Adrenal gland (tissue), 5 donors: ENCODE measurements at regions not wholly inside any gene's neighbourhood (a gene's known extent, or its start where the extent isn't known, plus 50 kb on each side); places are given as distances from the start of the nearest gene placed in this dataset.

Source experiments
- POLR2A ChIP-seq, 2 donors: fragments of 450-650 bp; IDR thresholded peaks; one replicate each; pipeline ENCODE4 v1.6.1; 2017; ENCODE audit warnings: antibody characterized with exemption in 2 of 2, mild to moderate bottlenecking in 2 of 2, moderate library complexity in 1 of 2
- TF ChIP-seq, protein P1 (sequence below), 6 experiments: fragments of 450-650 bp in 4 of 6; fragments of 200-600 bp in 2 of 6; sonication (generic) in 1 of 6; IDR thresholded peaks; 1 replicate in 5 of 6; 2 replicates in 1 of 6; pipeline versions ENCODE4 v1.5.1 to v1.8.0; 2016 to 2021; ENCODE audit warnings: antibody characterized with exemption in 6 of 6, mild to moderate bottlenecking in 2 of 6, moderate library complexity in 1 of 6
- donor health status: DM: no; HTN: no; CAD: no.

DNA sequence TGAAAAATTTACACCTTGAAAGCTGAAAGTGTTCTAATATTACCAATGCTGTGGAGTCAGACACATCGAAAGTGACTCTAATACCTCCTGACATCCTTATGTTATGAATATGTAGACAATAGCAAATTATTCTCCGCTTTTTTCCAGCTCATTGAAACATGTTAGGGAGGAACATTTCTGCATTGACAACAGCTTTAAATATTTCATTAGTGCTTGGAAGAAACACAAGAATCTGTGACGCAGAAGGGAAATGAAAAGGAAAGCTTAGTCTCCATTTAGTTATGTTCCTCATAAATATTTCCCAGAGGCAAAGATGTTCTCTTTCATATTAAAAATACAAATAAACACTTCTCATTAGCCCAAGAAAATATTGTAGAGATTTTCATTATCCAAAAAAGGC lies 55.8 kb upstream of the CD99 start:
- TF ChIP-seq, protein P1, sequence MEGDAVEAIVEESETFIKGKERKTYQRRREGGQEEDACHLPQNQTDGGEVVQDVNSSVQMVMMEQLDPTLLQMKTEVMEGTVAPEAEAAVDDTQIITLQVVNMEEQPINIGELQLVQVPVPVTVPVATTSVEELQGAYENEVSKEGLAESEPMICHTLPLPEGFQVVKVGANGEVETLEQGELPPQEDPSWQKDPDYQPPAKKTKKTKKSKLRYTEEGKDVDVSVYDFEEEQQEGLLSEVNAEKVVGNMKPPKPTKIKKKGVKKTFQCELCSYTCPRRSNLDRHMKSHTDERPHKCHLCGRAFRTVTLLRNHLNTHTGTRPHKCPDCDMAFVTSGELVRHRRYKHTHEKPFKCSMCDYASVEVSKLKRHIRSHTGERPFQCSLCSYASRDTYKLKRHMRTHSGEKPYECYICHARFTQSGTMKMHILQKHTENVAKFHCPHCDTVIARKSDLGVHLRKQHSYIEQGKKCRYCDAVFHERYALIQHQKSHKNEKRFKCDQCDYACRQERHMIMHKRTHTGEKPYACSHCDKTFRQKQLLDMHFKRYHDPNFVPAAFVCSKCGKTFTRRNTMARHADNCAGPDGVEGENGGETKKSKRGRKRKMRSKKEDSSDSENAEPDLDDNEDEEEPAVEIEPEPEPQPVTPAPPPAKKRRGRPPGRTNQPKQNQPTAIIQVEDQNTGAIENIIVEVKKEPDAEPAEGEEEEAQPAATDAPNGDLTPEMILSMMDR (IDR thresholded peaks at IDR 0.05) = no peak
- no peak for TF ChIP-seq POLR2A (IDR thresholded peaks at IDR 0.05)
